ENCODE measurements at regions not wholly inside any gene's neighbourhood (a gene's known extent, or its start where the extent isn't known, plus 50 kb on each side); places are given as distances from the start of the nearest gene placed in this dataset.

DNA sequence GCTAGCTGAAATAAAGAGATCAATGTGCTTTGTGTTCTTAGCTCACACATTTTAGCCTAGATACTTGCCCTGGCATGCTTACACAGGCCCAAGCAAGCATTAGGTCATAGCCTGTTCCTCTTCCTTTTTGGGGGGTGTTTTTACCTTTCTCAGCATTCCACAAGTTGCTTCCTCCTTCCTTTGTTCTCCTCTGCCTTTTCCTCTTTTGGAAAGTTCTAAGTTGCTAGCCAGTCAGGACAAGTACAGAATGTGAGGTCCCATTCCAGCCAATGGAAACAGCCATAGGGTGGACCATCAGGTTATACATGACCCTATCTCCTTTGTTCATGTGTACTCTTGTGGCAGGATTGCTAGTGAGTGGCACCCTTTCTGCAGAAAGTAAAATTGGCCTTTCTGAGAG, 154.9 kb downstream of the RASSF9 start:
- DNase-seq (ENCODE audit: low spot score) = no peak

DNA sequence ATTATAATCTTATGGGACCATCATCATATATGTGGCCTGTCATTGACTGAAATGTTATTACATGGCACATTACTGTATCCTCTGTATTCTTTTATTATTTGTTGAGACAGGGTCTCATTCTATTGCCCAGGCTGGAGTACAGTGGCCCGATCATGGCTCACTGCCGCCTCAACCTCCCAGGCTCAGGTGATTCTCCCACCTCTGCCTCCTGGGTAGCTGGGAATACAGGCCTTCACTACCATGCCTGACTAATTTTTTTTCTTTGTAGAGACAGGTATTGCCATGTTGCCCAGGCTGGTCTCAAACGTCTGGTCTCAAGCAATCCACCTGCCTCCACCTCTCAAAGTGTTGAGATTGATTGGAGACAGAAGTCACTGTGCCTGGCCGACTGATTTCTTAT, 153.2 kb downstream of the RASSF9 start:
- no peak for DNase-seq (ENCODE audit: low spot score)

DNA sequence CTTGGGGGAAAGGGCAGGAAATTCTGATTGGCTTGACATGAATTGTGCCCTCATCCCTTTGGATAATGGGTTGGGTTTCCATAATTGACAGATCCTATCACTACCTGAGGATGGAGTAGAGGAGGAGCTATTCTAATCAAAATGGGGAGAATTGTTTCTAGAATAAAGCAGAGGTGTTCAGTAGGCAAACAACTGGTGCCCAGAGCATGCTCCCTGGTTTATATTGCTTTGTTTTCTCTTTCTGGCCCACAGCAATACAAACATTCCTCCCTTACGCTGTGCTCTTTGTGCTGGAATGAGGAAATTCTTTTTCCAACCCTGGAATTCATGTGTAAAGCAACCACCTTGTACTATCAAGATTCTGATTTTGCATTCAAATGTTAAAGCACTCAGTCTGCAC, 147.4 kb downstream of the RASSF9 start:
- no peak for DNase-seq (ENCODE audit: low spot score)

DNA sequence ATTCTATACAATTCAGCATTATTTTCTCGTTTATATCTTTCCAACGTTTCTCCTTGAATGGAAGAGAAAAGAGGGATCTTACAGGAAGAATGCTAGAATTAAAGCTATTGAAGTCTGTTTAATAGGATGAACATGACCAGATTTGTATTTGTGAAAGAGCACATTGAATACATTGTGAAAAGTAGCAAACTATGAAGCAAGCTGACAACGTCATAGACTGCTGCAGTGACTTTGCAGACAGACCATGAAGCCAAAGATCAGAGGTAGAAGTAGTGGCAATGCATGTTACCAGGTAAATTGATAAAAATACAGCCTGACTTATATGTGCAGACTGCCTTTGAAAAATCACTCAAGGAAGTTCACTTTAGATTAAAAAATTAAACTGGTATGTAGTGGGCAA, 146.1 kb downstream of the RASSF9 start:
- DNase-seq (ENCODE audit: low spot score) = no peak

DNA sequence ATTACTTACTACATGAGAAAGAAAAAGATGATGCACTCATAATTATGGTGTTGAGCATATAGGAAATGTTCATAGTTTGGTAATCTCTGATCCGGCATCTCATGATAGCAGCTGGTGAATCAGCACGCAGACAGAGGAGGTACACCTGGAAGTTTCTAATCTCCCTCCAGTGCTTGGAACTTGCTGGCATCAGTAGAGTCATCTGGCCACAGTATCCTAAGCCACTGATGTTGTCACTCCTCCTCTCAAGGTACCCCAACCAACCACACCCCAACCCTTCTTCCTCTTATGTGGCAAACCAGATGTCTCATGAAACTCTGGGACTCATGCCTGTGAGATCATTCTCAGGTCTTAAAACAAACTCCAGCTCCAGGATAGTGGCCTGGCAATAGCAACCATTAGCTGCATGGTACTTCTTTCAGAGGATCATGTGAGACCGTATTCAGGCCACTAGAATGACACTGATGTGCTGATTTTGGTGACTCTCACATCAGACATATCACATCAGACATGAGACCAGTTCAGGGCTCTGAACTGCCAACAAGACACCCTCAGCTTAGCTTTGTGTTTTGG, 143.0 kb downstream of the RASSF9 start:
- DNase-seq (ENCODE audit: low spot score) = no peak

DNA sequence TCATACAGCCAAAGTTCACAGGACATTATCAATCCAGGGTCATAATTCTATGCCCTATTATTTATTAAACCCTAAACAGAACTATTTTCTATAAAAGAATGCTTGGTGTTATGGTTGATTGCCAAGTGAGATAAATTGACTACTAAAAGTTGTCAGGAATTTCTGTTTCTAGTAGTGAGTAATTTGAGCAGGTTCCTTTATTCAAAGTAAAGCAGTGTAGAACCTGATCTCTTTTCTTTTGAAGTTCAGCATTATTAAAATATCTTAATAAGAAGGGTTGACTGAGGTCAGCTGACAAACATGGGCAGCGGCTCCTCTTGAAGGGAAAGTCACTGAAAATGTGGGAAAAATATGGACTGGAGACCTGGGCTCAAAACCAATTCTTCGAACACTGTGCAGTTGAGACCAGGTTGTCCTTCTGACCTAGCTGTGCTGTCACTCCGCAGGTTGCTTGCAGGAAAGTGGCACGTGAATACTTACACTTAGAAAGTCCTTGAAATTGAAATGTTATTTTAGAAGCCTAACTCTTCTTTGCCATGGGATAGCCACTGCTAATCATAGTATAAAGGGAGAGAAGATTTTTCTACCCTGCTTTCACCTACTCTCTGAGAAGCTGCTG, 141.0 kb downstream of the RASSF9 start:
- DNase-seq (ENCODE audit: low spot score) = no peak

DNA sequence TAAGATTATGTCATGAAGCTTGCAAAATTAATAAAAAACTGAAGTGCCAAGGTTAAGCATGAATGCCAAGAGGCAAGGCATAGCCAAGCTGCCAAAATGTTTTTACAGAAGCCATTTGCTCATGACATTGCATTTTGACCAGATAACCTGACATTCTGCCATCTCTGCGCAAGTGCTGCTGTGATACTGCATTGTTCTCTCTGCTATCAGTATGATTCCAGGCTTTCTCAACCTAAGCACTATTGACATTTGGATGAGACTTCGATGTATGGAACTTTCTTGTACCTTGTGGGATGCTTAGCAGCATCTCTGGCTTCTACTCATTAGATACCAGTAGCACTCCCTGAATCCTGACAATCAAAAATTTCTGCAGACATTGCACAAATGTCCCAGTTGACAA, 139.2 kb downstream of the RASSF9 start:
- no peak for DNase-seq (ENCODE audit: low spot score)

DNA sequence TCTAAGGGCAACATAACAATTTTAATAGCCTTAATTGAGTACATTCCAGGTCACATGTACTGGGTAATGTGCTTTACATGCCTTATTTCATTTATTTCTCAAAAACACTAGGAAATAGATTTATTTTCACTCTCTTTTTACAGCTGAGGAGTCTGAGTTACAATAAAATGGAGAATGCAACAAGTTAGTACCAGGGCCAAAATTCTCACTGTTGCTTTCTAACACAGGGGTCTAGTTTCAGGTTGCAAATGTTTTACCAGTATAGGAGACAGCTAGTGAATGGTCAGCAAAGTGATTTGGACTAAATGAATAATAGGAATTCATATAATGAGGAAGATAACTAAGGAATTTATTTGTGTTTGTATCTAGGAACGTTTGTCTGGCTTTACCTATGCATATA, 137.3 kb downstream of the RASSF9 start:
- DNase-seq (ENCODE audit: low spot score) = no peak

DNA sequence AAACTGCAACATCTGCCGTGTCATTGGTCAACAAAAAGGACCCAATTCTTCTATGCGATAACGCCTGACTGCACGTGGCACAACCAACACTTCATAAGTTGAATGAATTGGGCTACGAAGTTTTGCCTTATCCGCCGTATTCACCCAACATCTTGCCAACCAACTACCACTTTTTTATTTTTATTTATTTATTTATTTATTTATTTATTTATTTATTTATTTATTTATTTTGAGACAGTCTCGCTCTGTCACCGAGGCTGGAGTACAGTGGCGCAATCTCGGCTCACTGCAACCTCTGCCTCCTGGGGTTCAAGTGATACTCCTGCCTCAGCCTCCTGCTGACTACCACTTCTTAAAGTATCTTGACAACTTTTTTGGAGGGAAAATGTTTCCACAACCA, 127.4 kb downstream of the RASSF9 start:
- no peak for DNase-seq (ENCODE audit: low spot score)

DNA sequence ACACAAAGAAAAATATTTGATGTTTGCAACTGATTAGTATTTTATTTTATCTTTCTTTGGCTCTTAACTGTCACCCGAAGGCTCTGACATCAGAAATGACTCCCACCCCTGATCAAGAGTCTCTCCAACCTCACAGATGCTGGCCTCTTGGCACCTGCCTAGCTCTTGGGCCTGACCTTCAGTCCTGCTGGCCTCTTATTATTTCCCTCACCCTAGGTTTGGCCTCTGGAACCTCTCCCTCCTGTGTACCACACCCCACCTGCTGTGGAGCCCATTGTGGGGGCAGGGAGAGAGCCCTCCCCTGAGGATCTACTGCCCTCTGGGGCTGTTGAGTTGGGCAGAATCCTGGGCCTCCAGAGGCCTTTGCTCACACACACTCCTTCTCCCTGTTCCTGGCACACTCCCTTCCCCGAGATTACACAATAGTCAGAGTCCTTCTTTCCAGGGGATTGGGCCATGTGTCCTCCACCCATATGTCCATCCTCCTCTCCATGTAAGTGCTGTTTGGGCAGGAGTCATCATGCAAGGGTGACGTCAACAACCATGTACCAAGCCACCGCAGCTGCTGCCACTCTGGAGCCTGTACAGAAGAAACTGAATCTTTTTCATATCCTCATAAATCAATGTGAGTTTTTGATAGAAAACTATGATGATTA, 124.3 kb downstream of the RASSF9 start:
- DNase-seq (ENCODE audit: low spot score) = no peak

DNA sequence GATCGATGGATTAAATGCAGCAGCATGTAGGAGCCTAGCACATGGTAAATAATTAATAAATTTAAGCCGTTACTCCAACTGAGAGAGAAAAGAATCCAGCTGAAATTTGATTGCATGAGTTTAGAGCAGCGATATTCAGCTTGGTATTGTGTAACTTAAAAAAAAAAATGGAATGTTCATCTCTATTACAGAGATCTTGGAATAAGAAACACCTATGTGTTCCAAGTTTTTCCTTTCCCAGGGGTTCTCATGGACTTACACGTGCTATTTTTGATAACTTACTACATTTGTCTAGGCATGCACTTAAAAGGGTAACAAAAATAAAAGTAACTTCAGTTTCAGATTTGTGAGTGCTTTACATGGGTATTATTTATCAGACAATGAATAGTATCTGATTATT, 122.8 kb downstream of the RASSF9 start:
- no peak for DNase-seq (ENCODE audit: low spot score)

DNA sequence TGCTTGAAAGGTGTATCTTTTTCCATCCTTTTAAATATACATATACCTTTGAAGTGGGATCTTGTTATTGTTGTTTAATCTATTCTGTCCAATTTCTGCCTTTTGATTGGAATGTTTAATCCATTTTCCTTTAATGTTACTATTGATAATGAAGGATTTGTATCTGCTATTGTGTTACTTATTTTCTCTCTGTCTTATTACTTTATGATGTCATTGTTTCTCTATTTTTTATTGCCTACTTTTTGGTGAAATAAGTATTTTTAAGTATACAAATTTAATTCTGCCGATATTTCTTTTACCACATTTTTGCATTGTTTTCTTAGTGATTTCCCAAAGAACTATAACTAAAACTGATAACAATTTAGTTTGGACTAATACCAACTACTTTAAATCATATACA, 121.8 kb downstream of the RASSF9 start:
- DNase-seq (ENCODE audit: low spot score) = no peak

DNA sequence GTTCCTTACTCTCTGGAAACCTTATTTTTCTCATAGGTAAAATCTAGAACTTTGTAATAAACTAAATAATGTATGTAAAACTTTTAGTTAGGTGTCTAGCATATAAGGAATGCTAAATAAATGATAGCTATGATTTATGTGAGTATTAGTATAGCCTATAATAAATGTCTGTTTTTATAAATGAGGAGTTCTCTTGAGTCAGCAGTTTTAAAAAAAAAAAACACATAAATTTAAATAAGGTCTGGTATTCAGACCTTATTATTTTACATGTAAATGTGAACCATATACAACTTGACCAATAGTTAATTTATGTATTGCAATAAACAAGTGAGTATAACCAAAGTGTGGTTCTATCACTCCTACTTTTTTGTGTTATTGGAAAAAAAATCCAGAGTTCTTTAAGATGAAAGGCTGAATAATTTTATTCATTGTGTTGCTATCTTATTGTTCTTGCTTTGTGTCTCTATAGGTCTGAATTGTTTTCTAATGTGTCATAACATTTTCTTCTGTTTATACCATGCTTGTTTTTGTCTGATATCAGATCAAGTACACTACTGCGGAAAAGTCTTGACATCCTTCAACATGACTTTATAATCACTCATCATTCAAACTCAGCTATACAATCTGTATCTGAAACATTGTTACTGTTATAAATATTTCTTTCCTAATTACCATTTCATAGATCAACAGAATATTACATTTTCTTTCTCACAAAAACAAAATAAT, 115.7 kb downstream of the RASSF9 start:
- no peak for DNase-seq (ENCODE audit: low spot score)

DNA sequence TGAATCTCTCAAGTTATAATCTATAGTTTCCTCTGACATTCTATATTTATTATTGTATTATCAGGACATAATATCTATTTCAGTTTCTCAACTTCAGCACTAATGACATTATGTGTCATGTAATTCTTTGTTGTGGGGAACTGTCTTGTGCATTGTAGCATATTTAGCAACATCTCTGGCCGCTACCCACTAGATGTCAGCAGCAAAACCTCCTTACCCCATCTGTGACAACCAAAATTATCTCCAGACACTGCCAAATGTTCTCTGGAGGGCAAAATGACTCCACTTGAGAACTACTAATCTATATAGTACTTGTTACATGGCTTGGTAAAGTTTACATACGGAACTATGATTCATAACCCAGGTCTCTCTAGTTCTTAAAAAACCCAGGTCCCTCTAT, 110.2 kb downstream of the RASSF9 start:
- no peak for DNase-seq (ENCODE audit: low spot score)

DNA sequence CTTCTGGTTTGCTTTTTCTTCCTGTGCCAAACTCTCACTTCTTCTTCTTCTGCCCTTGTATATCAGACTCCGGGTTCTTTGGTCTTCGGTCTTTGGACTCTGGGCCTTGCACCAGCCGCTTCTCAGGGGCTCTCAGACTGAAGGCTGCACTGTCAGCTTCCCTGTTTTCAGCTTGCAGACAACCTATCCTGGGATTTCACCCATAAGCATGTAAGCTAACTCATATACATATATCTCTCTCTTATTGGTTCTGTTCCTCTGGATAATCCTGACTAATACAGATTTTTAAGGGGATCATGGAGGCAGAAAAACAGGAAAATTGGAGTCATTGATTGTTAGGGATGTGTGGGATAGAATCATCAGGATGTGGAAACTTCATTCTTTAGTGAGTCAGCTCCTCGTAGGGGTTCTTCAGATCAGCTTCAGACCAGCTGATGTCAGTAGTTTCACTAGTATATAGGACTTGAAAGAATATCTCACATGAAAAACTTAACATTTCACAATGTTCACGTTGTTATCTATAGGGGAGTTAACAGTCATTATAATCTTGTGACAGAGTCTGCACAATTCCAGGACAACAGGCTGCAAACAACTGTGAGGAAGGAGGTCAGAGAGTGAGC, 102.9 kb downstream of the RASSF9 start:
- DNase-seq (ENCODE audit: low spot score) = no peak

DNA sequence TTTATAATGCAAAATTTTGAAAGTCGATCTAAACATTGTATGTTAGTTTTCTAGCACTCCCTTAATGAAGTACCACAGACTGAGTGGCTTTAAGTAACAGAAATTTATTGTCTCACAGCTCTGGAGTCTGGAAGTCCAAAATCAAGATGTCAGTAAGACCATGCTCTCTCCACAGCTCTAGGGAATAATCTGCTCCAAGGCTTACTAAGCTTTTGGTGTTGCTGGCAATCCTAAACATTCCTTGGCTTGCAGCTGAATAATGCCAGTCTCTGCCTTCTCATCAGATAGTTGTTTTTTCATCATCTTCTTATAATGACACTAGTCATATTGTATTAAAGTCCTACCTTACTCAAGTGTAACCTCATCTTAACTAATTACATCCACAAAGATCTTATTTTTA, 102.2 kb downstream of the RASSF9 start:
- DNase-seq (ENCODE audit: low spot score) = no peak

DNA sequence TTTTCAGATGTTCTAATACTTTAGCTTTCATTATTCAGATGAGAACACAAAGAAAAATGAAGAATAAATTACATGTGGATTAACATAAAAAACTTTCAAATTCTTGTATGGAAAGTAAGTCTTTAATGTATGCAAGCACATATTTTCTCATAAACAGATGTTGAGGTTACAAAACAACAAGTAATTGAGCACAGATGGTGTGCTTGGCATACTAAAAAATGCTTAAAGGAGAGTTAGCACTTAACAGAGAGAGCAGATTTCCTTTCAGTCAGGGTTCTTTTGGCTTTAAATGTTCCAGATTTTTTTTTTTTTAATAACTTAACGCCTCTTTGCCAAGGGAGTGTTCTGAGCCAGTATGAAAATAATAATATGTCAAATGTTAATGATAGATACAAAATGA, 96.0 kb downstream of the RASSF9 start:
- DNase-seq (ENCODE audit: low spot score) = no peak

DNA sequence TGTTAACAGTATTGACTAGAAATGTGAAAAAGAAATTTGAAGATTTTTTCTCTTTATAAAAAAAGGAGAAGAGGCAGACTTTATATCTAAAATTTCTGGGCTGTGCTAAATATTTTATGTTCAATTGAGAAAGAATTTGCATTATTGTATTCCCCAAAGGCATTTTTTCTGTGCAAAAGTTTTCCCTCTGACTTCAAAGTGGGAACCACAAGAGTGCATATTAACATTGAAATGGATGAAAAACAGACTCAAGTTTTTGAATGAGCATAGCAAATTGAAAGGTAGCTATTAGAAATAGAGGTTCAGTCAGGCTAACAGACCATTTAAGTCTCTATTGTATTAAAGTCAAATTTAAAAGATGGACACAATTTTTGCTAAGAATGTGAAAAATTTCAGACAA, 95.2 kb downstream of the RASSF9 start:
- no peak for DNase-seq (ENCODE audit: low spot score)

DNA sequence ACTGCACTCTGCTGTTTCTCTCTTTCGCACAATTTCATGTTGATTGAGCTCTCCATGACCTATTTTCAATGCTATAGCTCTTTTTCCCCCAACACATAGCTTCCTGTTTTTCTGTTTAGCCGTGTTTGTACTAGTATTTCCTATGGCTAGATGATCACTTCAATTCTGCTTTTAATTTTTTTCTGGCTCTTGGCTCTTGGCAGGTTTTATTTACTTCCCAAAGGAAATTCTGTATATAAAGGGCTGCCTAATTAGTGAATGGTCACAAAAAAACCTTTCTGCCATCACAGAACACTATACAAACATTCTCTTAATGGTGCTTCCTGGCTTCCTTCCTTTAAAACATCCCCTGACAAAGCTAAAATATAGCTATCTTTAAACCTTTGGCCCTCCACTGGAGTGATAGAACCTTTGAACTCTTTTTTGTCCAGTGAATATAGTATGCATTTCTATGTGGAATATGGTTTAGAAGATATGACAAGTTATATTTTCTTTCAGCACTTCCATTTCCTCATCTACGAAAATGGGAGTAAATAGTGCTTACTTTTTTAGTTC, 88.2 kb downstream of the RASSF9 start:
- no peak for DNase-seq (ENCODE audit: low spot score)

Data from HuH-7.5 (cell line).